ENCODE measurements at regions not wholly inside any gene's neighbourhood (a gene's known extent, or its start where the extent isn't known, plus 50 kb on each side); places are given as distances from the start of the nearest gene placed in this dataset.

GRCh38 chrX:141787655-141788054, 50.5 kb upstream of the MAGEC3 start:
- TF ChIP-seq CTCF (conservative IDR thresholded peaks at IDR 0.05 in 1 of 2, IDR thresholded peaks at IDR 0.05 in 1 of 2; ENCODE audit: low read depth in 1 of 2, low read length in 2 of 2) = no peak
- TF ChIP-seq EZH2 (IDR thresholded peaks at IDR 0.05; ENCODE audit: low read length, missing control alignments) = no peak
